ENCODE measurements at regions not wholly inside any gene's neighbourhood (a gene's known extent, or its start where the extent isn't known, plus 50 kb on each side); places are given as distances from the start of the nearest gene placed in this dataset.

GRCh38 chr11:39641751-39642150, 1817.7 kb downstream of the LRRC4C start:
- no peak for TF ChIP-seq CTCF (conservative IDR thresholded peaks at IDR 0.05 in 1 of 2, IDR thresholded peaks at IDR 0.05 in 1 of 2; ENCODE audit: extremely low read depth in 1 of 2, insufficient read depth in 1 of 2, low read depth in 1 of 2, low read length in 2 of 2)
- no peak for TF ChIP-seq EZH2 (IDR thresholded peaks at IDR 0.05; ENCODE audit: borderline replicate concordance, low read length)
